GM19351 (cell line): ENCODE measurements at regions not wholly inside any gene's neighbourhood (a gene's known extent, or its start where the extent isn't known, plus 50 kb on each side); places are given as distances from the start of the nearest gene placed in this dataset.

Experiments
- ATAC-seq: cut with Tn5 transposase; IDR thresholded peaks from one replicate; pipeline ENCODE4 v1.9.1; 2021; ENCODE audit warnings: mild to moderate bottlenecking, moderate library complexity; ENCODE audit not compliant: unreplicated experiment

DNA sequence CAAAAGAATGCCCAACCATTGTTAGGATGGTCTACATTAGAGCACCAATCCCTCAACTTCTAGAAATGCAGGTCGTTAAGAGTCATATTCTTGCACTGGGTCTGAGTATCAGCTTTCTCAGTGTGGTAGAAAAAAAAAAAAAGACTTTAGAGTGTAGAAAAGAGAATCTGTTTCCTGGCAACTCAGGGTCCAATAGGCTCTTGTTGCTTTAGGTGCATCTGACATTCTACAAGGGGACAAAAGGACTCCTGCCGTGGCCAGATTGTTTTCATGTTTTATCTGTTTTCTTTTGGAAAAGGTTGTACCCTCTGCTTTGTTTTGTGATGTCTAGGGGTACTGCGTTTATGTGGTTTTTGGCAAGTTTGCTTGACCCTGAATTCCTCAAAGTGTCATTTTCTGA lies 105.4 kb upstream of the KCNK2 start:
- no peak for ATAC-seq

DNA sequence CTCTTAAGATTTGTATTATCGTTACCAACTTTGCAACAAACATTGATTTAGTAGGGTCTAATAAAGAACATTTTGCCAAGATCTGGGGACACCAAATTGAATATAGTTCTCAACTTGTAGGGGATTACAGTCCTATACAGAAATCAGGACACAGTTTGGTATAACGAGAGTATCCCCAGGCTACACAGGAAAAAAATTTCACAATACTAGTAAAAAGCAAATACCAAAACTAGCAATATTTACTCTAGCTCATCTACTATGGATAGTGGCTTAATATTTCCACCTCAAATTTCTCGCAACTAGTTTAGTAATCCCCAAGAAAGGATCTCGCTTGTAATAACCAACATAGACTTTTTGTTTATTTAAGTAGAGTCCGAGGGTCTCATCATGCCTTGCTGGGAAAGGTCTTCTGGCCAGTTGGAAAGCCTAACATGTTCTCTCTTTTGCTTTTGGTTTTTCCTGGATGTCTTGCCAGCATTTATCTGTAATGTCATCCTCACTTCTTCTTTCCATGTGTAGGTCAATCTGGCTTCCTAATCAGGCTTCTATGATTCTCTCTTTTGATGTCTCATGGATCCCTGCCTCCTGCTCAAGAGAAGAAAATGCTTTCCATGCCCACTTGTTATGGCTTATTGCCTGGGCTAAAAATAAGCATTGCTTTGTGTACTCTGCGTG lies 104.7 kb upstream of the KCNK2 start:
- no peak for ATAC-seq

DNA sequence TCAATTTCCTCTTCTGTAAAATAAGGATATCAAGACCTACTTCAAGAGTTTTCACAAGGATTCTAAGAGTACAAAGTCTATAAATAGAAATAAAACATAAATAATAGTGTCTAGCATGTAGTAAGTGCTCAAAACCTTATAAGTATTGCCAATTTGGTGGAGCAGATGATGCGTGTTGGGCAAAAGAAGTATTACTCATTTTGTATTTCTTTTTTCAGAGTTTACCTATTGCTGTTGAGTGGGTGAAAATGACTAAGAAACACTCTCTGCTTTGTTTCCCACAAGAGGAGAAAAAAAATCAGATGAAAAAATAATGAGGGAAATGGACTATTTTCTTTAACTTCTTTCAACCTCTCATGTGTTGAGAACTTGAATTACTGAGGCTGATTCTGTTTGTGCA lies 103.3 kb upstream of the KCNK2 start:
- ATAC-seq = no peak

GRCh38 chr1:214980921-214981320 lies 101.6 kb upstream of the KCNK2 start:
- no peak for ATAC-seq

DNA sequence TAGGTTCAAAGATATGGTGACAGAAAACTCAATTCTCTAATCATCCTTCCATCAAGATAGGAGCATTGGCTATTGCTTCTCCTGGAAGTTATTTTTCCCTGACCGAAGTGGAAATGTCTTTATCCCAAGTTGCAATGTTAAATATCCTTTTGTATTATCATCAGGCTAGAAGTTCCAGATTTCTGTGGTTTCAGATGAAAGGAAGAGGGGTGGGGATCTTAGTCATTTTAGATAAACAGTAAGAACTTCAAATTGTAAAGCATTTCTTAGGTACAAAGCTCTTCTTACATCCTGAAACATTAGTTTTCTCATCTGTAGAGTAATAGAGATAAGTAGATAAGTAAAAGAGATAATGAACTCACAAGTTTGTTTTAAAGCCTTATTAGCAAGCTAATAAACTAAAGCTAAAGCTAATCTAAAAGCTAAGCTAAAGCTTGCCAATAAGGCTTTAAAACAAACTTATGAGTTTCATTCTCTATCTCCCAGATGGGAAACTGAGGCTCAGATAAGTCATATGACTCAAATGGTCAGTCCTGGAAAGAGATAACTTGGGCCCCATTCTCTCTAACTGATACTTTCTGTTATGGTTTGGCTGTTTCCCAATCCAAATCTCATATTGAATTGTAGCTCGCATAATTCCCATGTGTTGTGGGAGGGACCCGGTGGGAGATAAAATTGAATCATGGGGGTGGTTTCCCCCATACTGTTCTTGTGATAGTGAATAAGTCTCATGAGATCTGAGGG lies 99.2 kb upstream of the KCNK2 start:
- ATAC-seq = no peak

DNA sequence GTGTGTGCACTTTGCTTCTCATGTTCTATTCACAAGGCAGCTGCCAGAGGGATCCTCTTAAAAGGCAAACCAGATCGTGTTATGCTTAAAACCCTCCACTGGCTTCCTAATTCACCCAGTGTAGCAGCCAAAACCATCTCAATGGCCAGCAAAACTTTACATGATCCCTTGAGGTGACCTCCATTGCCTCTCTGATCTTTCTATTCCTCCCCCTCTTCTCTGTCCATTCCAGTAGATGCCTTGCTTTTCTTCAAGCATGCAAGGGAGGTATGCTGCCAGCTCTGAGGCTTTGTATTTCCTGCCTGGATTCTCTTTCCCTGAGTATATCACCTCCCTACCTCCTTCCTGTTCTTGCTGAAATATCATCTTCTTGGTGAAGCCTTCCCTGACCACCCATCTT lies 93.2 kb upstream of the KCNK2 start:
- no peak for ATAC-seq

- ATAC-seq = no peak
Observed at GRCh38 chr1:214990619-214991018, 91.9 kb upstream of the KCNK2 start.

GRCh38 chr1:214991691-214992315 lies 90.7 kb upstream of the KCNK2 start:
- no peak for ATAC-seq

DNA sequence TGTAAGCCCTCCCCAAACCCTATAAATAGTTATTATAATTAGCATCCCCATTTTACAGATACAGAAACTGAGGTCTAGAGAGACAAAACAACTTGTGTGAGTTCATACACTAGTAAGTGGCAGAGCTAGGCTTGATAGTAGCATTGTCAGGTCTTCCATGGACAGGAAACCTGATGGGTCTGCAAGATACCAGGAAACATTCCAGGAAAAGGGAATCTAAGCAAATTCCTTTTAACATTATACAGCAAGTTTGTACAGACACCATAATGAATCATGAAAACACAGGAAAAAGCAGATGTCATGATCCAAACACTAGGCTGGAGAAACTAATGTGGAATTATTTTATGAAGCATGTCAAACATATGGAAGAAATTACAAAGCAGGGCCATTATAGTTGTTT lies 89.1 kb upstream of the KCNK2 start:
- no peak for ATAC-seq

- ATAC-seq = no peak
Observed at GRCh38 chr1:214997685-214998084, 84.9 kb upstream of the KCNK2 start.

DNA sequence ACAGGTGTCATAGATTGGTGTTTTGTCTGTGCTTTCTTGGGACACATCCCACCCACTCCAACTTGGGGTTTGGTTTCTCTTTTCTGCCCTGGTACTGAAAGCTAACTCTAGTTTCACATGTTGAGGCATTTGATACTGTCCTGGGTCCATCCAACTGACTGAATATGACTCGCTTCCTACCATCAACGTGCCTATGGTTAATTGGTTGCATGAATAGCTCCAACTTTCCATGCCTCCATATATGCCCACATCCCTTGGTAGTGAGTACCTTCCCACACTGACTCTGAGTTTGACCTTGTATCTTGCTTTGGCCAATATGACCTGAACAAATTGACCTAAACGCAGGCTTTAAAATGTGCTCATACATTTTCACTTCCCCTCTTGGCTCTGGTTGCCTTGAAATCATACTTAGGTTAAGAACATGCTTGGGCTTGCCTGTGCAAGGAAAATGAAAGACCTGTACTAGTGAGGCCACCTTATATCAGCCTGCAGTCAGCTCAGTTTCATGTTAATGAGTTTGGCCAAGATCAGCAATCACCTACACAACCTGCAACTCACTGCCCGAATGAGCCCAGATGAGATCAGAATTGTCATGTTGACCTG lies 81.0 kb upstream of the KCNK2 start:
- ATAC-seq = peak; percentile 92

DNA sequence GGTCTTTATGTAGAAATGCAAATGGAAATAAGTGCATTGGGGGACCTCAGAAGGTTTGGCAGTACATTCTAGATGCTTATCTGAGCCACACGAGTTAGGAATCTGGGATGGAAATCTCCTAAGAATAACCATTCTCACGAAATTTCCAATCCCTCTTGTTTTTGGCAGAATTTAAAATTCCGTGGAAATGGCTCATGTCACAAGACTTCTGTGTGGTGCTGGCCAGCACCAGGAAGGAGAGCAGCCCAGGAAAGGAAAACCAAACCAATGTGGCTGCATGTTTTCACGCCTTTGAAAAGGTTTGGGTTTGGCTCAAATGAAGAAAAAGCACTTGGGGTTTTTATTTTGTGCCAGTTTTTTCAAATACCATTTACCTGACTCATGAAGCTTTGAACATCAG lies 80.1 kb upstream of the KCNK2 start:
- no peak for ATAC-seq

- no peak for ATAC-seq
Observed at GRCh38 chr1:215003686-215004085, 78.9 kb upstream of the KCNK2 start.

DNA sequence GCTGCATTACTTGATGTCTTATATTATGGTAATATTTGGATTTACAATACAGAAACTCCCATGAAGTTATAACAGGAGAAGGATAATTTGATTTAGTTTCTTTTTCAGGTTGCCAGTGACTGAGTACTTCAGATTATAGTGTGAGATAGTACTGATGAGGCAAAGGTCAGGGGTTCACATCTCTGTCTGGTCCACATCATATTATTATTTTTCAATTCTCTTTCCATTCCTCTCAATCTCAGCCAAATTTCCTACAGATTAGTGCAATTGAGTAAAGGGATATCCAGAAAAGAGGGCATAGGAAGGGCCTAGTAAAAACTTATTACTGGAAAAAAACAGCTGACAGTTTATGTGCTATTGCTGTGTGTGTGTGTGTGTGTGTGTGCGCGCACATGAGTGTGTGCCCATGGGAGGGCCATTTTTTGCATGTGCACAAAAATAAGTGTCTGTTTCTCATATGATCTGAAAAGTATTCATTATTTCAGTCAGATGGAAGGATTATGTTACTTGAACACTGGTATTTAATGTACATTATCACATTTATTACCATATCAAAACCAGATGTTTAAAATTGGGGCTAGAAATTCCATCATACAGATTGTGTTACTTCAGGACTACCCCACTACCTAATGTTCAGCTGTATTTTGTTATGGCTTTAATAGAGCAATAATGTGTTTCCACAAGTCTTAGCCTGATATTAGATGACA lies 78.3 kb upstream of the KCNK2 start:
- no peak for ATAC-seq

GRCh38 chr1:215005078-215005477 lies 77.5 kb upstream of the KCNK2 start:
- ATAC-seq = no peak

- no peak for ATAC-seq
Observed at GRCh38 chr1:215005656-215006345, 76.7 kb upstream of the KCNK2 start.

GRCh38 chr1:215007880-215008279 lies 74.7 kb upstream of the KCNK2 start:
- no peak for ATAC-seq

- ATAC-seq = no peak
Observed at GRCh38 chr1:215018555-215018954, 64.0 kb upstream of the KCNK2 start.

DNA sequence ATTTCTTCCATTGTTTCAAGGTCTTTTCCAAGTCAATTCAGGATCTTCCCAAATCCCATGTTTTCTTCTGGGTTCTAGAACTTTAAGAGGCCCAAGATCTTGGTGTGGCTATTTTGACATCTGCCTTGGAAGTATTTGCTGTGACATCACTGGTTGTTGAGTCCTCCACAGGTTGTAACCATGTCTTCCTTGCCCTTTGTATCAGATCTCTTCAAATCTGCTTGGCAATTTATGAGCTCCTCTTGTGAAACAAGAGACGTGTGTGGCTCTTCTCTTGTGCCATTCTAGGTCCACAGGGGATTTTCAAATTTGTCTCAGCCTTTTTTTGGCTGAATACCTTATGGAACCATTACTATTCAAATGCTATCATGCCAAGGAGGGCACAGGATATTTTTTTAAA lies 60.3 kb upstream of the KCNK2 start:
- no peak for ATAC-seq

GRCh38 chr1:215022741-215023141 lies 59.8 kb upstream of the KCNK2 start:
- ATAC-seq = no peak
